Stomach (tissue), 4 donors: ENCODE measurements at regions not wholly inside any gene's neighbourhood (a gene's known extent, or its start where the extent isn't known, plus 50 kb on each side); places are given as distances from the start of the nearest gene placed in this dataset.

Source experiments
- CTCF ChIP-seq, 7 experiments: fragments of 450-650 bp in 4 of 7; fragments of 200-600 bp in 3 of 7; sonication (generic) in 3 of 7; IDR thresholded peaks; one replicate each; pipeline ENCODE4 v1.5.1; 2016 to 2019; ENCODE audit warnings: antibody characterized with exemption in 7 of 7, control low read depth in 2 of 7, mild to moderate bottlenecking in 1 of 7
- POLR2A ChIP-seq, 4 donors: fragments of 450-650 bp; IDR thresholded peaks; one replicate each; pipeline ENCODE4 v1.6.1; 2016; ENCODE audit warnings: antibody characterized with exemption in 4 of 4, control low read depth in 2 of 4, mild to moderate bottlenecking in 1 of 4, moderate library complexity in 1 of 4

GRCh38 chr6:169859401-169859977, 108.1 kb downstream of the ERMARD start:
- TF ChIP-seq CTCF (IDR thresholded peaks at IDR 0.05) (no peak), POLR2A (IDR thresholded peaks at IDR 0.05) (no peak)
